Loucy (cell line): ENCODE measurements at regions not wholly inside any gene's neighbourhood (a gene's known extent, or its start where the extent isn't known, plus 50 kb on each side); places are given as distances from the start of the nearest gene placed in this dataset.

Experiments used
- EZH2phosphoT487 ChIP-seq: fragments of 200-600 bp; IDR thresholded peaks from 2 replicates; pipeline ENCODE4 v1.6.1; 2018; ENCODE audit warnings: antibody characterized with exemption, mild to moderate bottlenecking, moderate library complexity, borderline replicate concordance
- TF ChIP-seq, protein P1 (sequence below): fragments of 200-600 bp; sonication (generic); conservative IDR thresholded peaks from 2 replicates; pipeline ENCODE4 v1.5.1; 2014; ENCODE audit warnings: mild to moderate bottlenecking, antibody characterized with exemption, low read length

DNA sequence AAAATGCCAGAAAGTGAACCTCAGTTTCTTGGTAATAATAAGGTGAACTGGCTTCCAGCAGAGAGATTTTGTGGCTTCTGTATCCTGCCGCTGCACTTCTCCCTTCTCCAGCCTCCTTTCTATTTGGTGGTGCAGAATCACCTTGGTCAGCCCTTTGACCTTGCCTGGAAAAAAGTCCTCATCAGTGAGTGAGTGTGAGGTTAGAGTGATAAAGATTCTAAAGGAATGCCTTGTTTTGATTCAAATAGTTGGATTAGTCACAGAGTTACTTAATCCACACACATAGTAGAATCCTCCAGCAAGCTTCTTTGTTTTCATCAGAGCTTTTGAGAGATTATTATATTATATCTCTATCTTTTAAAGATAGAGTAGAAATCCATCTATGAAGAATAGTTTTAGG lies 140.9 kb downstream of the KCNRG start:
- TF ChIP-seq, protein P1, sequence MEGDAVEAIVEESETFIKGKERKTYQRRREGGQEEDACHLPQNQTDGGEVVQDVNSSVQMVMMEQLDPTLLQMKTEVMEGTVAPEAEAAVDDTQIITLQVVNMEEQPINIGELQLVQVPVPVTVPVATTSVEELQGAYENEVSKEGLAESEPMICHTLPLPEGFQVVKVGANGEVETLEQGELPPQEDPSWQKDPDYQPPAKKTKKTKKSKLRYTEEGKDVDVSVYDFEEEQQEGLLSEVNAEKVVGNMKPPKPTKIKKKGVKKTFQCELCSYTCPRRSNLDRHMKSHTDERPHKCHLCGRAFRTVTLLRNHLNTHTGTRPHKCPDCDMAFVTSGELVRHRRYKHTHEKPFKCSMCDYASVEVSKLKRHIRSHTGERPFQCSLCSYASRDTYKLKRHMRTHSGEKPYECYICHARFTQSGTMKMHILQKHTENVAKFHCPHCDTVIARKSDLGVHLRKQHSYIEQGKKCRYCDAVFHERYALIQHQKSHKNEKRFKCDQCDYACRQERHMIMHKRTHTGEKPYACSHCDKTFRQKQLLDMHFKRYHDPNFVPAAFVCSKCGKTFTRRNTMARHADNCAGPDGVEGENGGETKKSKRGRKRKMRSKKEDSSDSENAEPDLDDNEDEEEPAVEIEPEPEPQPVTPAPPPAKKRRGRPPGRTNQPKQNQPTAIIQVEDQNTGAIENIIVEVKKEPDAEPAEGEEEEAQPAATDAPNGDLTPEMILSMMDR: no peak
- TF ChIP-seq EZH2phosphoT487: no peak
